Gastroesophageal sphincter (tissue), 4 donors: ENCODE measurements at regions not wholly inside any gene's neighbourhood (a gene's known extent, or its start where the extent isn't known, plus 50 kb on each side); places are given as distances from the start of the nearest gene placed in this dataset.
"Not testable (repeated sequence)": the region's sequence is repeated elsewhere in the genome, so short reads cannot be mapped to it uniquely, and the experiment has no call there.

Experiments used
- ATAC-seq: fragments of 150-250 bp; one replicate; pipeline ENCODE4 v1.9.1; 2016; ENCODE audit warnings: mild to moderate bottlenecking, moderate library complexity
- H3K27ac ChIP-seq, 4 donors: fragments of 200-600 bp; sonication (generic) in 3 of 4; 1 replicate in 3 of 4; 2 replicates in 1 of 4; pipeline ENCODE4 v1.5.1; 2016 to 2019
- H3K27me3 ChIP-seq: fragments of 200-600 bp; sonication (generic); one replicate; pipeline ENCODE4 v1.5.1; 2019
- H3K36me3 ChIP-seq, 2 donors: fragments of 200-600 bp; sonication (generic); one replicate each; pipeline ENCODE4 v1.5.1; 2019; ENCODE audit warnings: control low read depth in 1 of 2
- H3K4me1 ChIP-seq, 3 donors: fragments of 200-600 bp; sonication (generic); 1 replicate in 2 of 3; 2 replicates in 1 of 3; pipeline ENCODE4 v1.5.1; 2016 to 2019; ENCODE audit warnings: control low read depth in 2 of 3
- H3K4me3 ChIP-seq, 2 donors: fragments of 200-600 bp; sonication (generic); one replicate each; pipeline ENCODE4 v1.5.1; 2019; ENCODE audit warnings: mild to moderate bottlenecking in 1 of 2, moderate library complexity in 1 of 2
- H3K9me3 ChIP-seq, 3 donors: fragments of 200-600 bp; sonication (generic); one replicate each; pipeline ENCODE4 v1.5.1; 2017 to 2019; ENCODE audit warnings: control low read depth in 2 of 3
- CTCF ChIP-seq, 4 experiments: fragments of 200-600 bp in 2 of 4; fragments of 450-650 bp in 2 of 4; sonication (generic) in 1 of 4; IDR thresholded peaks; one replicate each; pipeline ENCODE4 v1.5.1; 2017 to 2019; ENCODE audit warnings: antibody characterized with exemption in 4 of 4, mild to moderate bottlenecking in 2 of 4, moderate library complexity in 2 of 4
- WGBS, 2 donors: methylation state at CpG; one replicate each; pipeline ENCODE4 v1.1.5; 2018; ENCODE audit warnings: low coverage in 1 of 2; 5-methylcytosine and 5-hydroxymethylcytosine counted together

- H3K27ac ChIP-seq, ATAC-seq, H3K36me3 ChIP-seq, H3K9me3 ChIP-seq: not testable (repeated sequence)
- 51% methylated on average over 6 of the region's 10 CpGs; no CpG with 5 or more reads in 1 of the 2 donors for WGBS, 2 donors
- H3K27me3 ChIP-seq, result peaks cover 41% of the 10 kb centered on the region
- H3K4me1 ChIP-seq, result peaks cover 0 to 15% (median 4%) of the 10 kb centered on the region in 3 donors
- peak overlapping the region in 1 of 2 donors; percentile 60 for H3K4me3 ChIP-seq
These were observed 85.0 kb upstream of the FRG2C start for GRCh38 chr3:75579091-75579490.

GRCh38 chr3:75579536-75579935 lies 84.6 kb upstream of the FRG2C start:
- not testable (repeated sequence) for H3K9me3 ChIP-seq, ATAC-seq, H3K36me3 ChIP-seq
- 22% methylated on average over 3 of the region's 27 CpGs; no CpG with 5 or more reads in 1 of the 2 donors for whole genome bisulfite sequencing, 2 donors
- peak overlapping the region in 1 of 4 donors; percentile 63 for H3K27ac ChIP-seq
- H3K4me3 ChIP-seq, result peak overlapping the region; percentile 60
- H3K27me3 ChIP-seq, result peaks cover 42% of the 10 kb centered on the region
- peaks cover 0 to 15% (median 4%) of the 10 kb centered on the region in 3 donors for H3K4me1 ChIP-seq

GRCh38 chr3:75579981-75580782 lies 83.9 kb upstream of the FRG2C start:
- ATAC-seq, result peak; percentile 53
- TF ChIP-seq CTCF (IDR thresholded peaks at IDR 0.05), result peak; percentile 54 to 91 (median 71)
- H3K4me3 ChIP-seq, result peak overlapping the region; percentile 60
- H3K9me3 ChIP-seq, H3K36me3 ChIP-seq: not testable (repeated sequence)
- peaks cover 42% of the 10 kb centered on the region for H3K27me3 ChIP-seq
- no CpG with 5 or more reads among the region's 67 CpGs for WGBS, 2 donors
- H3K27ac ChIP-seq, result peak overlapping the region in 1 of 4 donors; percentile 63
- peaks cover 0 to 15% (median 4%) of the 10 kb centered on the region in 3 donors for H3K4me1 ChIP-seq

- not testable (repeated sequence) for ATAC-seq, H3K4me3 ChIP-seq, H3K27ac ChIP-seq, H3K9me3 ChIP-seq, H3K36me3 ChIP-seq
- Histone ChIP-seq H3K27me3 (peaks cover 43% of the 10 kb centered on the region), H3K4me1 (peaks cover 0 to 15% (median 4%) of the 10 kb centered on the region in 3 donors)
- WGBS, 2 donors, result 33 to 55% methylated on average over 1 to 2 of the region's 3 CpGs
These were observed 81.6 kb upstream of the FRG2C start for GRCh38 chr3:75582536-75582935.

GRCh38 chr3:75583116-75583515 lies 81.0 kb upstream of the FRG2C start:
- ATAC-seq, H3K9me3 ChIP-seq, H3K27ac ChIP-seq, H3K36me3 ChIP-seq, H3K4me3 ChIP-seq: not testable (repeated sequence)
- H3K27me3 ChIP-seq, result peaks cover 49% of the 10 kb centered on the region
- 19 to 25% methylated on average over 7 to 9 of the region's 10 CpGs for WGBS, 2 donors
- peaks cover 0 to 15% (median 4%) of the 10 kb centered on the region in 3 donors for H3K4me1 ChIP-seq

- ATAC-seq, H3K4me1 ChIP-seq, H3K36me3 ChIP-seq, H3K4me3 ChIP-seq, H3K27ac ChIP-seq: not testable (repeated sequence)
- Histone ChIP-seq H3K27me3 (peaks cover 26% of the 10 kb centered on the region), H3K9me3 (peaks cover 0 to 13% (median 0%) of the 10 kb centered on the region in 3 donors)
- WGBS, 2 donors, result no CpG with 5 or more reads among the region's 15 CpGs
These were observed 76.4 kb upstream of the FRG2C start for GRCh38 chr3:75587695-75588094.

- not testable (repeated sequence) for H3K4me3 ChIP-seq, H3K27ac ChIP-seq, H3K4me1 ChIP-seq, H3K36me3 ChIP-seq, ATAC-seq
- Histone ChIP-seq H3K27me3 (peaks cover 13% of the 10 kb centered on the region), H3K9me3 (peaks cover 0 to 13% (median 0%) of the 10 kb centered on the region in 3 donors)
- WGBS, 2 donors, result 91% methylated on average over 6 of the region's 16 CpGs; no CpG with 5 or more reads in 1 of the 2 donors
These were observed 73.7 kb upstream of the FRG2C start for GRCh38 chr3:75590382-75590781.

GRCh38 chr3:75604286-75604934 lies 59.7 kb upstream of the FRG2C start:
- WGBS, 2 donors, result 70 to 79% methylated on average over 8 of the region's 14 CpGs
- not testable (repeated sequence) for H3K4me1 ChIP-seq, H3K4me3 ChIP-seq, H3K9me3 ChIP-seq, H3K27ac ChIP-seq, H3K36me3 ChIP-seq, ATAC-seq
- H3K27me3 ChIP-seq, result peaks cover 14% of the 10 kb centered on the region
- TF ChIP-seq CTCF (IDR thresholded peaks at IDR 0.05), result peak in 3 of 4 experiments; percentile 27 to 55 (median 41)

- peaks cover 35% of the 10 kb centered on the region for H3K27me3 ChIP-seq
- not testable (repeated sequence) for H3K4me1 ChIP-seq, H3K4me3 ChIP-seq, ATAC-seq, H3K36me3 ChIP-seq, H3K9me3 ChIP-seq, H3K27ac ChIP-seq
- WGBS, 2 donors, result 79 to 83% methylated on average over 7 to 9 of the region's 9 CpGs
These were observed 56.1 kb upstream of the FRG2C start for GRCh38 chr3:75607996-75608395.

GRCh38 chr3:75609598-75609997 lies 54.5 kb upstream of the FRG2C start:
- H3K36me3 ChIP-seq, ATAC-seq, H3K4me3 ChIP-seq, H3K27ac ChIP-seq, H3K9me3 ChIP-seq, H3K4me1 ChIP-seq: not testable (repeated sequence)
- WGBS, 2 donors, result 40% methylated on average over 3 of the region's 26 CpGs; no CpG with 5 or more reads in 1 of the 2 donors
- H3K27me3 ChIP-seq, result peaks cover 35% of the 10 kb centered on the region
